ENCODE measurements at regions not wholly inside any gene's neighbourhood (a gene's known extent, or its start where the extent isn't known, plus 50 kb on each side); places are given as distances from the start of the nearest gene placed in this dataset.

- no peak for TF ChIP-seq CTCF (conservative IDR thresholded peaks at IDR 0.05 in 1 of 2, IDR thresholded peaks at IDR 0.05 in 1 of 2; ENCODE audit: extremely low read depth in 1 of 2, insufficient read depth in 1 of 2, low read depth in 1 of 2, low read length in 2 of 2)
- TF ChIP-seq EZH2 (IDR thresholded peaks at IDR 0.05; ENCODE audit: borderline replicate concordance, low read length), result no peak
These were observed 104.6 kb downstream of the DIRAS3 start for GRCh38 chr1:67945733-67946374.

Data from mammary epithelial cell (primary cell).